ENCODE measurements at regions not wholly inside any gene's neighbourhood (a gene's known extent, or its start where the extent isn't known, plus 50 kb on each side); places are given as distances from the start of the nearest gene placed in this dataset.
"Not testable (repeated sequence)": the region's sequence is repeated elsewhere in the genome, so short reads cannot be mapped to it uniquely, and the experiment has no call there.

GRCh38 chr4:141339391-141339790 lies 118.7 kb downstream of the ZNF330 start:
- no peak overlapping the region for H3K4me3 ChIP-seq (ENCODE audit: low read length)
- no peak for DNase-seq (ENCODE audit: low read depth, low spot score)

- no peak overlapping the region for H3K4me3 ChIP-seq (ENCODE audit: low read length)
- DNase-seq (ENCODE audit: low read depth, low spot score), result no peak
These were observed 119.3 kb downstream of the ZNF330 start for GRCh38 chr4:141339966-141340365.

GRCh38 chr4:141340458-141340857 lies 119.8 kb downstream of the ZNF330 start:
- DNase-seq (ENCODE audit: low read depth, low spot score), result no peak
- no peak overlapping the region for H3K4me3 ChIP-seq (ENCODE audit: low read length)

GRCh38 chr4:141346144-141346543 lies 125.4 kb downstream of the ZNF330 start:
- peak; percentile 9 for DNase-seq (ENCODE audit: low read depth, low spot score)
- no peak overlapping the region for H3K4me3 ChIP-seq (ENCODE audit: low read length)

- no peak for DNase-seq (ENCODE audit: low read depth, low spot score)
- no peak overlapping the region for H3K4me3 ChIP-seq (ENCODE audit: low read length)
These were observed 127.0 kb downstream of the ZNF330 start for GRCh38 chr4:141347684-141348083.

GRCh38 chr4:141348125-141348524 lies 127.4 kb downstream of the ZNF330 start:
- no peak for DNase-seq (ENCODE audit: low read depth, low spot score)
- no peak overlapping the region for H3K4me3 ChIP-seq (ENCODE audit: low read length)

- no peak for DNase-seq (ENCODE audit: low read depth, low spot score)
These were observed 127.9 kb downstream of the ZNF330 start for GRCh38 chr4:141348573-141348972.

GRCh38 chr4:141349236-141349635 lies 128.5 kb downstream of the ZNF330 start:
- DNase-seq (ENCODE audit: low read depth, low spot score), result no peak
- no peak overlapping the region for H3K4me3 ChIP-seq (ENCODE audit: low read length)

More at GRCh38 chr4:141348573-141348972, 127.9 kb downstream of the ZNF330 start:
- no peak overlapping the region for H3K4me3 ChIP-seq (ENCODE audit: low read length)

GRCh38 chr4:141350122-141350905 lies 129.6 kb downstream of the ZNF330 start:
- no peak for DNase-seq (ENCODE audit: low read depth, low spot score)
- no peak overlapping the region for H3K4me3 ChIP-seq (ENCODE audit: low read length)

- no peak overlapping the region for H3K4me3 ChIP-seq (ENCODE audit: low read length)
- DNase-seq (ENCODE audit: low read depth, low spot score), result no peak
These were observed 131.6 kb downstream of the ZNF330 start for GRCh38 chr4:141352331-141352730.

- no peak overlapping the region for H3K4me3 ChIP-seq (ENCODE audit: low read length)
- peak; percentile 55 for DNase-seq (ENCODE audit: low read depth, low spot score)
These were observed 132.3 kb downstream of the ZNF330 start for GRCh38 chr4:141352909-141353525.

- H3K4me3 ChIP-seq (ENCODE audit: low read length), result no peak overlapping the region
- DNase-seq (ENCODE audit: low read depth, low spot score), result peak; percentile 18
These were observed 135.7 kb downstream of the ZNF330 start for GRCh38 chr4:141356321-141356962.

- no peak overlapping the region for H3K4me3 ChIP-seq (ENCODE audit: low read length)
- no peak for DNase-seq (ENCODE audit: low read depth, low spot score)
These were observed 136.3 kb downstream of the ZNF330 start for GRCh38 chr4:141356963-141357335.

GRCh38 chr4:141368241-141368640 lies 147.5 kb downstream of the ZNF330 start:
- DNase-seq (ENCODE audit: low read depth, low spot score); H3K4me3 ChIP-seq (ENCODE audit: low read length): not testable (repeated sequence)

GRCh38 chr4:141371206-141371605 lies 150.5 kb downstream of the ZNF330 start:
- H3K4me3 ChIP-seq (ENCODE audit: low read length), result no peak overlapping the region
- no peak for DNase-seq (ENCODE audit: low read depth, low spot score)

GRCh38 chr4:141375855-141376254 lies 155.2 kb downstream of the ZNF330 start:
- H3K4me3 ChIP-seq (ENCODE audit: low read length), result no peak overlapping the region
- no peak for DNase-seq (ENCODE audit: low read depth, low spot score)

- no peak overlapping the region for H3K4me3 ChIP-seq (ENCODE audit: low read length)
- DNase-seq (ENCODE audit: low read depth, low spot score), result no peak
These were observed 156.1 kb downstream of the ZNF330 start for GRCh38 chr4:141376769-141377168.

- no peak overlapping the region for H3K4me3 ChIP-seq (ENCODE audit: low read length)
- DNase-seq (ENCODE audit: low read depth, low spot score), result no peak
These were observed 166.6 kb downstream of the ZNF330 start for GRCh38 chr4:141387299-141387698.

- DNase-seq (ENCODE audit: low read depth, low spot score), result no peak
- H3K4me3 ChIP-seq (ENCODE audit: low read length), result no peak overlapping the region
These were observed 167.8 kb downstream of the ZNF330 start for GRCh38 chr4:141388481-141388880.

GRCh38 chr4:141389649-141390048 lies 169.0 kb downstream of the ZNF330 start:
- no peak for DNase-seq (ENCODE audit: low read depth, low spot score)
- H3K4me3 ChIP-seq (ENCODE audit: low read length), result no peak overlapping the region
